PC-3 (cell line): ENCODE measurements at regions not wholly inside any gene's neighbourhood (a gene's known extent, or its start where the extent isn't known, plus 50 kb on each side); places are given as distances from the start of the nearest gene placed in this dataset.

Experiments
- ATAC-seq: fragments of 200-7000 bp; cut with Tn5 transposase; 2 replicates; pipeline ENCODE4 v1.9.1; 2020; ENCODE audit warnings: mild to moderate bottlenecking, moderate library complexity
- BruUV-seq: library from RNA; stranded (reverse); fragments of 400-500 nt; replicated peaks from 2 replicates; lab custom pipeline; 2021; lab: Mats Ljungman, UMichigan
- CTCF ChIA-PET: fragments of 300-600 bp; sonication (Branson Sonifier 250); formaldehyde crosslinking; loops from one replicate; lab custom pipeline; 2022; ENCODE audit warnings: antibody characterized with exemption; lab: Charles Lee
- POLR2A ChIA-PET: fragments of 300-600 bp; sonication (Branson Sonifier 250); formaldehyde crosslinking; loops from one replicate; lab custom pipeline; 2022; ENCODE audit warnings: antibody characterized with exemption; ENCODE audit not compliant: unreplicated experiment; lab: Charles Lee
- DNase-seq: peaks from one replicate; pipeline ENCODE4 v3.0.0-alpha.2; 2015
- H2AFZ ChIP-seq: fragments of 300-600 bp; sonication (generic); 2 replicates; pipeline ENCODE4 v1.6.0; 2016; ENCODE audit warnings: antibody characterized with exemption, low read length
- H3F3A ChIP-seq: fragments of 300-600 bp; sonication (generic); one replicate; pipeline ENCODE4 v1.6.0; 2017; ENCODE audit warnings: antibody characterized with exemption, low read length, control low read depth, mild to moderate bottlenecking; ENCODE audit not compliant: unreplicated experiment
- H3K27ac ChIP-seq: fragments of 300-600 bp; sonication (generic); 2 replicates; pipeline ENCODE4 v1.5.1; 2016; ENCODE audit warnings: mild to moderate bottlenecking, low read length
- H3K27me3 ChIP-seq: fragments of 300-600 bp; sonication (generic); 2 replicates; pipeline ENCODE4 v1.6.1; 2016; ENCODE audit warnings: low read length, mixed read lengths
- H3K36me3 ChIP-seq: fragments of 300-600 bp; sonication (generic); 2 replicates; pipeline ENCODE4 v1.6.1; 2016; ENCODE audit warnings: low read depth, mixed run types, low read length, mixed read lengths
- H3K4me1 ChIP-seq: fragments of 300-600 bp; sonication (generic); 2 replicates; pipeline ENCODE4 v1.5.1; 2016; ENCODE audit warnings: low read length; ENCODE audit not compliant: insufficient read depth
- H3K4me2 ChIP-seq: fragments of 300-600 bp; sonication (generic); 2 replicates; pipeline ENCODE4 v1.6.0; 2016; ENCODE audit warnings: low read length
- H3K4me3 ChIP-seq: fragments of 300-600 bp; sonication (generic); 2 replicates; pipeline ENCODE4 v1.5.1; 2016; ENCODE audit warnings: mild to moderate bottlenecking, low read length, mixed read lengths
- H3K79me2 ChIP-seq: fragments of 300-600 bp; sonication (generic); 2 replicates; pipeline ENCODE4 v1.6.1; 2017; ENCODE audit warnings: low read length, mixed read lengths
- H3K9ac ChIP-seq: fragments of 300-600 bp; sonication (generic); 2 replicates; pipeline ENCODE4 v1.6.0; 2016; ENCODE audit warnings: mild to moderate bottlenecking, low read length
- H3K9me2 ChIP-seq: fragments of 300-600 bp; sonication (generic); replicated peaks from 2 replicates; pipeline ENCODE4 v1.6.1; 2016; ENCODE audit warnings: mixed run types, low read length, mixed read lengths
- H3K9me3 ChIP-seq: fragments of 300-600 bp; sonication (generic); 2 replicates; pipeline ENCODE4 v1.6.1; 2016; ENCODE audit warnings: low read length, mixed read lengths
- H4K20me1 ChIP-seq: fragments of 300-600 bp; sonication (generic); 2 replicates; pipeline ENCODE4 v1.6.1; 2016; ENCODE audit warnings: low read length, mixed read lengths
- EZH2 ChIP-seq: fragments of 300-600 bp; sonication (generic); IDR thresholded peaks from one replicate; pipeline ENCODE4 v1.6.1; 2017; ENCODE audit warnings: antibody characterized with exemption, mild to moderate bottlenecking, low read length; ENCODE audit not compliant: unreplicated experiment
- EZH2phosphoT487 ChIP-seq: fragments of 300-600 bp; sonication (generic); IDR thresholded peaks from 2 replicates; pipeline ENCODE4 v1.6.1; 2018; ENCODE audit warnings: mild to moderate bottlenecking, antibody characterized with exemption, low read length, borderline replicate concordance
- intact Hi-C: fragments of 100-400 bp; cut with micrococcal nuclease; formaldehyde crosslinking; loops from 2 replicates; pipeline ENCODE4 v1.9.0; 2023
- TF ChIP-seq, protein P1 (sequence below): fragments of 300-600 bp; sonication (generic); conservative IDR thresholded peaks from 2 replicates; pipeline ENCODE4 v1.5.1; 2017; ENCODE audit warnings: antibody characterized with exemption, low read depth, mild to moderate bottlenecking, low read length

DNA sequence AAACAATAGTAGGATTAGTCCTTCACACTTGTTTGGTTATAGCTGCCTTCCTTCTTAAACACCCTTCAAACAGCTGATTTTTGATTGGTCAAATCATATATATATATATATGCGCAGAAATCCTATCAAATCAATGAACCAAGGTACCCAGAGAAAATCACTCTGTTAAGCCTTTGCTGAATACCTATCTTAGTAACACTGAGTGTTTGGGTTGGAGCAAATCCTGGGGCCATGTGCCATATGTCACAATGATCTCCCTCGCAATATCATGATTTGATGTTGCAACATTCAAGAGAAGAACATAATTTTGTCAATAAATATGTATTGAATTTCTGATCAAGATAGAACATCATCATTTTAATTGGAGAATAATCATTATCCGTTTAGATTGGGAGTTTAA, 795.6 kb downstream of the REEP3 start:
- Histone ChIP-seq H4K20me1 (no peaks in the 10 kb centered on the region), H3K27ac (no peak overlapping the region), H3K4me1 (no peaks in the 10 kb centered on the region), H3K9ac (no peak overlapping the region), H3K9me3 (no peaks in the 10 kb centered on the region), H3K27me3 (no peaks in the 10 kb centered on the region), H3K79me2 (no peaks in the 10 kb centered on the region), H3K36me3 (no peaks in the 10 kb centered on the region), H3F3A (no peaks in the 10 kb centered on the region), H3K4me2 (no peak overlapping the region), H3K9me2 (no peaks in the 10 kb centered on the region), H2AFZ (no peak overlapping the region), H3K4me3 (no peak overlapping the region)
- no peak for DNase-seq
- intact Hi-C loops = no loop called here
- BruUV-seq = no TSS peak
- ChIA-PET POLR2A (no interaction called here), CTCF (no interaction called here)
- TF ChIP-seq EZH2 = no peak
- TF ChIP-seq, protein P1, sequence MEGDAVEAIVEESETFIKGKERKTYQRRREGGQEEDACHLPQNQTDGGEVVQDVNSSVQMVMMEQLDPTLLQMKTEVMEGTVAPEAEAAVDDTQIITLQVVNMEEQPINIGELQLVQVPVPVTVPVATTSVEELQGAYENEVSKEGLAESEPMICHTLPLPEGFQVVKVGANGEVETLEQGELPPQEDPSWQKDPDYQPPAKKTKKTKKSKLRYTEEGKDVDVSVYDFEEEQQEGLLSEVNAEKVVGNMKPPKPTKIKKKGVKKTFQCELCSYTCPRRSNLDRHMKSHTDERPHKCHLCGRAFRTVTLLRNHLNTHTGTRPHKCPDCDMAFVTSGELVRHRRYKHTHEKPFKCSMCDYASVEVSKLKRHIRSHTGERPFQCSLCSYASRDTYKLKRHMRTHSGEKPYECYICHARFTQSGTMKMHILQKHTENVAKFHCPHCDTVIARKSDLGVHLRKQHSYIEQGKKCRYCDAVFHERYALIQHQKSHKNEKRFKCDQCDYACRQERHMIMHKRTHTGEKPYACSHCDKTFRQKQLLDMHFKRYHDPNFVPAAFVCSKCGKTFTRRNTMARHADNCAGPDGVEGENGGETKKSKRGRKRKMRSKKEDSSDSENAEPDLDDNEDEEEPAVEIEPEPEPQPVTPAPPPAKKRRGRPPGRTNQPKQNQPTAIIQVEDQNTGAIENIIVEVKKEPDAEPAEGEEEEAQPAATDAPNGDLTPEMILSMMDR = no peak
- TF ChIP-seq EZH2phosphoT487 = no peak
- ATAC-seq = no peak

- Histone ChIP-seq H3K79me2 (no peaks in the 10 kb centered on the region), H3K4me1 (no peaks in the 10 kb centered on the region), H2AFZ (no peak overlapping the region), H3K9me3 (no peaks in the 10 kb centered on the region), H3K9ac (no peak overlapping the region), H3K4me2 (no peak overlapping the region), H3K27me3 (no peaks in the 10 kb centered on the region), H3K9me2 (no peaks in the 10 kb centered on the region), H3F3A (no peaks in the 10 kb centered on the region), H3K36me3 (no peaks in the 10 kb centered on the region), H4K20me1 (no peaks in the 10 kb centered on the region), H3K27ac (no peak overlapping the region), H3K4me3 (no peak overlapping the region)
- ChIA-PET POLR2A (no interaction called here), CTCF (no interaction called here)
- DNase-seq (no peak), ATAC-seq (no peak)
- intact Hi-C loops = no loop called here
- TF ChIP-seq EZH2phosphoT487 = no peak
- TF ChIP-seq, protein P1 = no peak
- no peak for TF ChIP-seq EZH2
- no TSS peak for BruUV-seq
Measured at GRCh38 chr10:64320448-64320847, 799.2 kb downstream of the REEP3 start.

- no peaks in the 10 kb centered on the region for H3K79me2 ChIP-seq
- no peaks in the 10 kb centered on the region for H4K20me1 ChIP-seq
- DNase-seq (no peak), ATAC-seq (no peak)
- intact Hi-C loops = no loop called here
- H3K27ac ChIP-seq = no peak overlapping the region
- TF ChIP-seq, protein P1 = no peak
- TF ChIP-seq EZH2phosphoT487 (no peak), EZH2 (no peak)
- no peaks in the 10 kb centered on the region for H3K27me3 ChIP-seq
- H3K9me3 ChIP-seq = no peaks in the 10 kb centered on the region
- no peaks in the 10 kb centered on the region for H3K36me3 ChIP-seq
- H2AFZ ChIP-seq = no peak overlapping the region
- CTCF ChIA-PET = no interaction called here
- POLR2A ChIA-PET = no interaction called here
- no TSS peak for BruUV-seq
- H3K9ac ChIP-seq = no peak overlapping the region
- no peak overlapping the region for H3K4me3 ChIP-seq
- no peak overlapping the region for H3K4me2 ChIP-seq
- H3K4me1 ChIP-seq = no peaks in the 10 kb centered on the region; the same call in 1 of the 2 replicates
- no peaks in the 10 kb centered on the region for H3K9me2 ChIP-seq
- H3F3A ChIP-seq = no peaks in the 10 kb centered on the region
Measured at GRCh38 chr10:64329510-64329909, 808.3 kb downstream of the REEP3 start.
